ENCODE measurements at regions not wholly inside any gene's neighbourhood (a gene's known extent, or its start where the extent isn't known, plus 50 kb on each side); places are given as distances from the start of the nearest gene placed in this dataset.
A peak's percentile ranks its signal among the peaks of the same experiment; 100 is the strongest.
"Not testable (repeated sequence)": the region's sequence is repeated elsewhere in the genome, so short reads cannot be mapped to it uniquely, and the experiment has no call there.

GRCh38 chr12:25347716-25348592, 97.2 kb upstream of the KRAS start:
- Histone ChIP-seq H3K79me2 (ENCODE audit: insufficient read depth, low read length) (no peaks in the 10 kb centered on the region), H3K4me3 (ENCODE audit: insufficient read depth, low read depth, low read length) (no peak overlapping the region), H3K27me3 (ENCODE audit: insufficient read depth, low read length) (peaks cover 6% of the 10 kb centered on the region), H3K9ac (ENCODE audit: low read length) (no peak overlapping the region), H3K4me2 (ENCODE audit: low read length) (no peak overlapping the region), H3K9me3 (ENCODE audit: insufficient read depth, low read depth, low read length) (no peaks in the 10 kb centered on the region), H2AFZ (ENCODE audit: low read depth, low read length) (no peak overlapping the region), H4K20me1 (ENCODE audit: insufficient read depth, low read length) (no peaks in the 10 kb centered on the region), H3K36me3 (ENCODE audit: insufficient read depth, low read length) (no peaks in the 10 kb centered on the region), H3K27ac (ENCODE audit: low read depth, low read length) (no peak overlapping the region), H3K4me1 (ENCODE audit: insufficient read depth, low read length) (peaks cover 5% of the 10 kb centered on the region)
- peaks cover 2% of the 10 kb centered on the region for H3K9me3 Mint-ChIP-seq (ENCODE audit: unreplicated experiment)
- FAIRE-seq: no peak
- TF ChIP-seq CTCF (IDR thresholded peaks at IDR 0.05; ENCODE audit: insufficient read depth, low read depth, low read length) (no peak), EZH2 (IDR thresholded peaks at IDR 0.05; ENCODE audit: insufficient read depth, low read length) (no peak)
- no peaks in the 10 kb centered on the region for H3K36me3 Mint-ChIP-seq (ENCODE audit: low read depth, unreplicated experiment)
- H3K4me3 Mint-ChIP-seq (ENCODE audit: unreplicated experiment): no peak overlapping the region
- H3K4me1 Mint-ChIP-seq (ENCODE audit: low read depth, unreplicated experiment): peaks cover 2% of the 10 kb centered on the region
- peak; percentile 16 for DNase-seq (ENCODE audit: low read depth)
- no peaks in the 10 kb centered on the region for H3K27me3 Mint-ChIP-seq (ENCODE audit: low read depth, unreplicated experiment)
- H3K27ac Mint-ChIP-seq (ENCODE audit: unreplicated experiment): no peak overlapping the region

- H3K27ac Mint-ChIP-seq (ENCODE audit: unreplicated experiment); FAIRE-seq: not testable (repeated sequence)
Measured at GRCh38 chr12:25341877-25342276, 91.1 kb upstream of the KRAS start.

GRCh38 chr12:25337916-25338315, 87.2 kb upstream of the KRAS start:
- Histone ChIP-seq H3K27me3 (ENCODE audit: insufficient read depth, low read length) (no peaks in the 10 kb centered on the region), H2AFZ (ENCODE audit: low read depth, low read length) (no peak overlapping the region), H3K79me2 (ENCODE audit: insufficient read depth, low read length) (no peaks in the 10 kb centered on the region), H4K20me1 (ENCODE audit: insufficient read depth, low read length) (no peaks in the 10 kb centered on the region), H3K4me2 (ENCODE audit: low read length) (no peak overlapping the region), H3K27ac (ENCODE audit: low read depth, low read length) (no peak overlapping the region), H3K4me3 (ENCODE audit: insufficient read depth, low read depth, low read length) (no peak overlapping the region), H3K9me3 (ENCODE audit: insufficient read depth, low read depth, low read length) (no peaks in the 10 kb centered on the region), H3K36me3 (ENCODE audit: insufficient read depth, low read length) (no peaks in the 10 kb centered on the region), H3K4me1 (ENCODE audit: insufficient read depth, low read length) (peaks cover 7% of the 10 kb centered on the region), H3K9ac (ENCODE audit: low read length) (no peak overlapping the region)
- TF ChIP-seq CTCF (IDR thresholded peaks at IDR 0.05; ENCODE audit: insufficient read depth, low read depth, low read length) (no peak), EZH2 (IDR thresholded peaks at IDR 0.05; ENCODE audit: insufficient read depth, low read length) (no peak)
- Mint-ChIP-seq H3K27ac (ENCODE audit: unreplicated experiment) (no peak overlapping the region), H3K9me3 (ENCODE audit: unreplicated experiment) (peaks cover 10% of the 10 kb centered on the region), H3K27me3 (ENCODE audit: low read depth, unreplicated experiment) (no peaks in the 10 kb centered on the region), H3K36me3 (ENCODE audit: low read depth, unreplicated experiment) (peaks cover 2% of the 10 kb centered on the region), H3K4me3 (ENCODE audit: unreplicated experiment) (no peak overlapping the region), H3K4me1 (ENCODE audit: low read depth, unreplicated experiment) (peaks cover 2% of the 10 kb centered on the region)
- FAIRE-seq (no peak), DNase-seq (ENCODE audit: low read depth) (no peak)

More at GRCh38 chr12:25341877-25342276, 91.1 kb upstream of the KRAS start:
- not testable (repeated sequence) for H4K20me1 ChIP-seq (ENCODE audit: insufficient read depth, low read length); H3K4me1 ChIP-seq (ENCODE audit: insufficient read depth, low read length); H3K4me3 Mint-ChIP-seq (ENCODE audit: unreplicated experiment); H2AFZ ChIP-seq (ENCODE audit: low read depth, low read length); H3K4me3 ChIP-seq (ENCODE audit: insufficient read depth, low read depth, low read length); H3K27ac ChIP-seq (ENCODE audit: low read depth, low read length); H3K36me3 ChIP-seq (ENCODE audit: insufficient read depth, low read length); H3K9me3 ChIP-seq (ENCODE audit: insufficient read depth, low read depth, low read length); H3K27me3 ChIP-seq (ENCODE audit: insufficient read depth, low read length); H3K4me1 Mint-ChIP-seq (ENCODE audit: low read depth, unreplicated experiment); H3K79me2 ChIP-seq (ENCODE audit: insufficient read depth, low read length); H3K27me3 Mint-ChIP-seq (ENCODE audit: low read depth, unreplicated experiment); H3K9ac ChIP-seq (ENCODE audit: low read length); DNase-seq (ENCODE audit: low read depth); H3K4me2 ChIP-seq (ENCODE audit: low read length); H3K36me3 Mint-ChIP-seq (ENCODE audit: low read depth, unreplicated experiment)
- H3K9me3 Mint-ChIP-seq (ENCODE audit: unreplicated experiment): peaks cover 12% of the 10 kb centered on the region
